Natural killer cell (primary cell): ENCODE measurements at regions not wholly inside any gene's neighbourhood (a gene's known extent, or its start where the extent isn't known, plus 50 kb on each side); places are given as distances from the start of the nearest gene placed in this dataset.
A peak's percentile ranks its signal among the peaks of the same experiment; 100 is the strongest.

Experiments used
- ATAC-seq, 3 donors: fragments of 150-1000 bp in 2 of 3; fragments of 200-7000 bp in 1 of 3; cut with Tn5 transposase; 1 replicate in 1 of 3; 2 replicates in 2 of 3; pipeline ENCODE4 v1.10.0; 2021; ENCODE audit warnings: mild to moderate bottlenecking in 2 of 3, moderate library complexity in 2 of 3
- DNase-seq, 2 donors: peaks; one replicate each; pipeline versions ENCODE4 v3.0.0 to v3.0.0-alpha.2; 2013 to 2021; ENCODE audit warnings: mixed read lengths in 1 of 2
- H3K27ac ChIP-seq: one replicate; pipeline ENCODE4 v1.5.1; 2013; ENCODE audit warnings: mild to moderate bottlenecking, low read length
- H3K27me3 ChIP-seq: one replicate; pipeline ENCODE4 v1.6.1; 2013; ENCODE audit warnings: low read length; ENCODE audit not compliant: control insufficient read depth, insufficient read depth
- H3K36me3 ChIP-seq: one replicate; pipeline ENCODE4 v1.6.1; 2013; ENCODE audit warnings: low read length; ENCODE audit not compliant: control insufficient read depth, insufficient read depth
- H3K4me1 ChIP-seq: one replicate; pipeline ENCODE4 v1.6.1; 2013; ENCODE audit warnings: low read length; ENCODE audit not compliant: control insufficient read depth, insufficient read depth
- H3K4me3 ChIP-seq: one replicate; pipeline ENCODE4 v1.5.1; 2013; ENCODE audit warnings: low read length
- H3K9me3 ChIP-seq: one replicate; pipeline ENCODE4 v1.6.1; 2013; ENCODE audit warnings: low read length; ENCODE audit not compliant: control insufficient read depth, insufficient read depth
- H3K27ac Mint-ChIP-seq, 2 donors: one replicate each; pipeline ENCODE4 v1.8.0; 2022; ENCODE audit warnings: mild to moderate bottlenecking in 2 of 2, mixed read lengths in 2 of 2, moderate library complexity in 1 of 2
- H3K27me3 Mint-ChIP-seq, 2 donors: one replicate each; pipeline ENCODE4 v1.8.0; 2022; ENCODE audit warnings: low read depth in 2 of 2, mixed read lengths in 2 of 2
- H3K36me3 Mint-ChIP-seq: one replicate; pipeline ENCODE4 v1.8.0; 2022; ENCODE audit warnings: mixed read lengths
- H3K4me1 Mint-ChIP-seq, 2 donors: one replicate each; pipeline ENCODE4 v1.8.0; 2022; ENCODE audit warnings: mixed read lengths in 2 of 2
- H3K4me3 Mint-ChIP-seq: one replicate; pipeline ENCODE4 v1.8.0; 2022; ENCODE audit warnings: mild to moderate bottlenecking, moderate library complexity, mixed read lengths
- H3K9me3 Mint-ChIP-seq, 2 donors: one replicate each; pipeline ENCODE4 v1.8.0; 2022; ENCODE audit warnings: mixed read lengths in 2 of 2
- CTCF ChIP-seq: fragments of 200-600 bp; IDR thresholded peaks from one replicate; pipeline ENCODE4 v1.8.0; 2022; ENCODE audit warnings: antibody characterized with exemption
- WGBS: methylation state at CpG from one replicate; pipeline ENCODE4 v1.1.7; 2013; ENCODE audit warnings: missing lambda C conversion rate; ENCODE audit not compliant: insufficient coverage; 5-methylcytosine and 5-hydroxymethylcytosine counted together
- intact Hi-C: fragments of 100-400 bp; cut with micrococcal nuclease; formaldehyde crosslinking; loops from one replicate; pipeline ENCODE4 v1.14.2; 2022

DNA sequence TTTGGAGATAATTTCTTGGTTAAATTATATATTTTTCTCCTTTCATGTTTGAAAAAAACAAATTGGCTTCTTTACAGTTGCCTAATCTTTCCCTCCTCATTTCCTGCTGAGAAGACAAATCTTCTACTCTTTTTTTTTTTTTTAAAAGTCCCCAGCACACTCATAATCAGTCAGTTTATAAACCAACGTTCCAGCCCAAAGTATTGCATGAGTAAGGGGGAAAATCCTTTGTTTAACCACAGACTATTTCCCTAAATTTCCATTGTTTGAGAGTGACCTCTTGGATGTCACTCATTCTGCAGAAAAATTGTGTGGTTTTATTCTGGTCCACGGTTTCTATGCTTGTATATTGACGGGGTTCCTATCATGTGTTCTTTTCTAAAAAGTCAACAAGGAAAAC, 55.1 kb upstream of the TLR4 start:
- TF ChIP-seq CTCF = no peak
- no peaks in the 10 kb centered on the region for H3K9me3 Mint-ChIP-seq
- H3K27ac Mint-ChIP-seq = no peak overlapping the region
- ATAC-seq (no peak), DNase-seq (no peak)
- peaks cover 8 to 9% of the 10 kb centered on the region in 2 donors for H3K4me1 Mint-ChIP-seq
- H3K27ac ChIP-seq = no peak overlapping the region
- no peaks in the 10 kb centered on the region for H3K27me3 ChIP-seq
- peaks cover 3% of the 10 kb centered on the region for H3K4me1 ChIP-seq
- H3K4me3 Mint-ChIP-seq = no peak overlapping the region
- intact Hi-C loops = no loop called here
- H3K27me3 Mint-ChIP-seq = peaks cover 13 to 26% of the 10 kb centered on the region in 2 donors
- 76% methylated on average over 2 of the region's 3 CpGs for WGBS
- no peak overlapping the region for H3K4me3 ChIP-seq
- H3K36me3 ChIP-seq = no peaks in the 10 kb centered on the region
- H3K9me3 ChIP-seq = no peaks in the 10 kb centered on the region
- H3K36me3 Mint-ChIP-seq = no peaks in the 10 kb centered on the region

DNA sequence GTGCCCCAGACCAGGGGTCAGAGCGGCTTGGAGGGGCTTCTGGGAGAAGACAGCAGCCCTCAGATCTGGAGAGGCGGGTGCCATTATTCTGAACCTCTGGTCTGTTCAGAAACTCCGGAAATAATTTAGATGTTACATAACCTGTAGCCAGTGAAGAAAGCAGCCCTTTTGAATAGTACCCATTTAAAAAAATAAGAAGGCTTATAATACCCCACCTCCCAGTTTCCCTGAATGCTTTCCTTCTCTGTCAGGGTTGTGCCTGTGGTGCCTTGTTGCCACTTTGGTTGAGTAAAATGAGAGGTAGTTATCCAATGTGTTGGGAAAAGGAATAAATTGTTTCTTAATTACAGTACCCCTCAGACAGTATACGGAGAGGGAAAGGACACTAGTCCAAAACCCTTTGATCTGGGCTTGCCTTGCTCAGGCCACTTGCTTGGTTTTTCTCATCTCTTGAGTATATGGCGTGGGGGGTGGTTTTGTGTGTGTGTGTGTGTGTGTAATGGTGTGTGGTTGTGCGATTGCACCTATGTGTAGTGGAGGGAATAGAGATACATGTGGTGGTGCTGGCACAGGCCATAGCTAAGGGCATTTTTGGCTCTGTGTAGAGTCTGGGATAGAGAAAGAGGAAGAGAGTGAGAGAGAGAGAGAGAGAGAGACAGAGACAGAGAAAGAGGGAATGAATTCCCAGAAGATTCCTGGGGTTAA, 59.1 kb upstream of the TLR4 start:
- peak overlapping the region in 1 of 2 donors; percentile 6 for H3K27ac Mint-ChIP-seq
- H3K27ac ChIP-seq = no peak overlapping the region
- no peak overlapping the region for H3K4me3 Mint-ChIP-seq
- intact Hi-C loops = loop anchor here (2.0 kb wide), 1 partner anchor 1646 kb away; no protein-coding TSS in a partner anchor
- H3K36me3 ChIP-seq = no peaks in the 10 kb centered on the region
- H3K4me1 ChIP-seq = peaks cover 3% of the 10 kb centered on the region
- DNase-seq = no peak
- H3K36me3 Mint-ChIP-seq = no peaks in the 10 kb centered on the region
- H3K9me3 Mint-ChIP-seq = no peaks in the 10 kb centered on the region
- no peaks in the 10 kb centered on the region for H3K27me3 ChIP-seq
- ATAC-seq = peak in 1 of 3 donors; percentile 25
- H3K9me3 ChIP-seq = no peaks in the 10 kb centered on the region
- peaks cover 15 to 19% of the 10 kb centered on the region in 2 donors for H3K27me3 Mint-ChIP-seq
- no peak overlapping the region for H3K4me3 ChIP-seq
- WGBS = 46% methylated on average over 4 of the region's 6 CpGs
- TF ChIP-seq CTCF = peak; percentile 12
- peaks cover 11 to 16% of the 10 kb centered on the region in 2 donors for H3K4me1 Mint-ChIP-seq

DNA sequence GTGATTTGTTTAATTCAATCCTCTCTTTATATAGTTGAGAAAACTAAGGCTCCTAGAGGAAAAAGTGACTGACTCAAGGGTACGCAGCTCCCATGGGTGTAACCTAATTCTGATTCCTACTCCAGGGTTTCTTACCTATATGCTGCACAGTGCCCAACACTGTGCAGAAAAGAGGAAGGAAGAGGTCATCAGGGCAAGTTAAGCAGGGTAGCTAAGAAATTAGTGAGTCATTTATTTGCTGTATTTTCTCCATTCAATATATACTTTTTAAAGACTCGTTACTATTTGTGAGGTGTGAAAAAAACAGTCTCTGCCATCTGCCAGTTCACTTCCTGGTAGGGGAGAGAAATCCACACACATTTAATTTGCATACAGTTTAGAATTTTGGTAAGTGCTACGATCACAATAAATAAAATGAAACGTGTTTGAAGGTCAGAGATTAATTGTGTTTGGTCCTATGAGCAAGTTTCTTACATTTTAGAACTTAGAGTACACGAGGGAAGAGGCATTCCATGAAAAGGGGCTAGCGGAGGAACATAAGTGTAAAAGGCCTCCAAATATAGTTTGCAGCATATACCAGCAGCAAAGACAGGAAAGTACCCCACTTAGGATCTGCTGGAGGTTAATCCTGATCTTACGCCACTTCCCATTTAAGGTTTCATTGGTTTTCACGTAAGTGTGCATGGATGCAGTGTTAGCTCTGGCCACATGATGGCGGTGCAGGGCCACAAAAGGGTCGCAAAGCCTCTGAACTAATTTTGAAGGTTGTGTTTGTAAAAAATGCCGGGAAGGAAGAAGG, 59.9 kb upstream of the TLR4 start:
- no peaks in the 10 kb centered on the region for H3K9me3 ChIP-seq
- intact Hi-C loops = loop anchor here (2.0 kb wide), 1 partner anchor 1646 kb away; no protein-coding TSS in a partner anchor
- Mint-ChIP-seq H3K36me3 (no peaks in the 10 kb centered on the region), H3K9me3 (no peaks in the 10 kb centered on the region), H3K27ac (peak overlapping the region; percentile 6 to 18), H3K27me3 (peaks cover 11 to 12% of the 10 kb centered on the region in 2 donors), H3K4me1 (peaks cover 11 to 16% of the 10 kb centered on the region in 2 donors), H3K4me3 (peak overlapping the region; percentile 67)
- no peaks in the 10 kb centered on the region for H3K36me3 ChIP-seq
- H3K27ac ChIP-seq = no peak overlapping the region
- WGBS = under 1% methylated on average over 9 of the region's 11 CpGs
- TF ChIP-seq CTCF = peak; percentile 76
- peaks cover 3% of the 10 kb centered on the region for H3K4me1 ChIP-seq
- no peak overlapping the region for H3K4me3 ChIP-seq
- H3K27me3 ChIP-seq = no peaks in the 10 kb centered on the region
- DNase-seq (peak; percentile 35 to 63), ATAC-seq (peak; percentile 55 to 85 (median 83))
